ENCODE measurements at regions not wholly inside any gene's neighbourhood (a gene's known extent, or its start where the extent isn't known, plus 50 kb on each side); places are given as distances from the start of the nearest gene placed in this dataset.

GRCh38 chr13:74755065-74755464 lies 620.9 kb upstream of the KLF12 start (continued):
- TF ChIP-seq REST (IDR thresholded peaks at IDR 0.05; ENCODE audit: unreplicated experiment) (no peak), ETS1 (IDR thresholded peaks at IDR 0.05) (no peak), CTCF (conservative IDR thresholded peaks at IDR 0.05; ENCODE audit: low read depth in 2 of 2) (no peak), ZNF114 (CRISPR knock-in tag; IDR thresholded peaks at IDR 0.05) (no peak)

GRCh38 chr13:74751739-74752138 lies 617.5 kb upstream of the KLF12 start:
- H3K79me2 ChIP-seq (replicated peaks; ENCODE audit: insufficient read depth), result no peaks in the 10 kb centered on the region
- H3K36me3 Mint-ChIP-seq (ENCODE audit: low read depth), result no peaks in the 10 kb centered on the region
- H3F3A ChIP-seq (replicated peaks; ENCODE audit: low read depth), result no peaks in the 10 kb centered on the region
- H3K4me3 ChIP-seq, result no peak overlapping the region
- ATAC-seq (no peak), DNase-seq (ENCODE audit: low spot score) (no peak)
- H3K9me2 ChIP-seq (ENCODE audit: insufficient read depth), result peaks cover 17% of the 10 kb centered on the region
- H3K27me3 ChIP-seq (ENCODE audit: insufficient read depth), result no peaks in the 10 kb centered on the region
- H4K20me1 ChIP-seq (replicated peaks; ENCODE audit: insufficient read depth), result no peaks in the 10 kb centered on the region
- H3K27ac ChIP-seq (ENCODE audit: low read depth), result no peak overlapping the region
- H3K4me1 Mint-ChIP-seq, result no peaks in the 10 kb centered on the region
- no peak overlapping the region for H2AFZ ChIP-seq
- H3K4me2 ChIP-seq, result no peak overlapping the region
- H3K27ac Mint-ChIP-seq, result no peak overlapping the region
- 0 out of 3 replicates have a peak, but pooled peaks cover under 1% of the 10 kb centered on the region for H3K9me3 Mint-ChIP-seq
- no peaks in the 10 kb centered on the region for H3K4me1 ChIP-seq (ENCODE audit: insufficient read depth)
- H3K27me3 Mint-ChIP-seq (ENCODE audit: insufficient read depth, low read depth, poor library complexity), result no peaks in the 10 kb centered on the region
- H3K4me3 Mint-ChIP-seq, result no peak overlapping the region
- H3K36me3 ChIP-seq (ENCODE audit: insufficient read depth), result no peaks in the 10 kb centered on the region
- TF ChIP-seq ZNF462 (CRISPR knock-in tag; IDR thresholded peaks at IDR 0.05), result no peak
- no peak for TF ChIP-seq ZNF331 (CRISPR knock-in tag; IDR thresholded peaks at IDR 0.05; ENCODE audit: low read depth)
- TF ChIP-seq ZNF114 (CRISPR knock-in tag; IDR thresholded peaks at IDR 0.05), result no peak
- no peak for TF ChIP-seq NANOG (IDR thresholded peaks at IDR 0.05; ENCODE audit: borderline replicate concordance)
- TF ChIP-seq EZH2phosphoT487 (IDR thresholded peaks at IDR 0.05; ENCODE audit: unreplicated experiment), result no peak
- no peak for TF ChIP-seq EZH2 (IDR thresholded peaks at IDR 0.05; ENCODE audit: low read depth, unreplicated experiment)
- TF ChIP-seq JUNB (IDR thresholded peaks at IDR 0.05; ENCODE audit: unreplicated experiment), result no peak
